Ascending aorta (tissue), 2 donors: ENCODE measurements at regions not wholly inside any gene's neighbourhood (a gene's known extent, or its start where the extent isn't known, plus 50 kb on each side); places are given as distances from the start of the nearest gene placed in this dataset.

Source experiments
- DNase-seq, 2 donors: peaks; one replicate each; pipeline ENCODE4 v3.0.0-alpha.2; 2019; ENCODE audit warnings: low spot score in 2 of 2
- H3K27ac ChIP-seq, 2 donors: fragments of 200-600 bp; sonication (generic); one replicate each; pipeline ENCODE4 v1.5.1; 2016 to 2017; ENCODE audit warnings: mild to moderate bottlenecking in 1 of 2
- H3K27me3 ChIP-seq: fragments of 200-600 bp; sonication (generic); one replicate; pipeline ENCODE4 v1.5.1; 2017
- H3K36me3 ChIP-seq, 2 donors: fragments of 200-600 bp; sonication (generic); one replicate each; pipeline ENCODE4 v1.5.1; 2016
- H3K4me1 ChIP-seq, 2 donors: fragments of 200-600 bp; sonication (generic); one replicate each; pipeline ENCODE4 v1.5.1; 2016 to 2017; ENCODE audit warnings: mild to moderate bottlenecking in 1 of 2
- H3K4me3 ChIP-seq, 2 donors: fragments of 200-600 bp; sonication (generic); one replicate each; pipeline ENCODE4 v1.5.1; 2016 to 2017; ENCODE audit warnings: mild to moderate bottlenecking in 1 of 2
- H3K9me3 ChIP-seq, 2 donors: fragments of 200-600 bp; sonication (generic); one replicate each; pipeline ENCODE4 v1.5.1; 2016
- intact Hi-C: fragments of 100-400 bp; cut with DNase I; formaldehyde crosslinking; loops from one replicate; pipeline ENCODE4 v1.15.1; 2023
- TF ChIP-seq, protein P1 (sequence below), 3 experiments: fragments of 200-600 bp in 2 of 3; fragments of 450-650 bp in 1 of 3; sonication (generic) in 2 of 3; IDR thresholded peaks; one replicate each; pipeline ENCODE4 v1.5.1; 2016 to 2019; ENCODE audit warnings: antibody characterized with exemption in 3 of 3, mild to moderate bottlenecking in 1 of 3, moderate library complexity in 1 of 3

DNA sequence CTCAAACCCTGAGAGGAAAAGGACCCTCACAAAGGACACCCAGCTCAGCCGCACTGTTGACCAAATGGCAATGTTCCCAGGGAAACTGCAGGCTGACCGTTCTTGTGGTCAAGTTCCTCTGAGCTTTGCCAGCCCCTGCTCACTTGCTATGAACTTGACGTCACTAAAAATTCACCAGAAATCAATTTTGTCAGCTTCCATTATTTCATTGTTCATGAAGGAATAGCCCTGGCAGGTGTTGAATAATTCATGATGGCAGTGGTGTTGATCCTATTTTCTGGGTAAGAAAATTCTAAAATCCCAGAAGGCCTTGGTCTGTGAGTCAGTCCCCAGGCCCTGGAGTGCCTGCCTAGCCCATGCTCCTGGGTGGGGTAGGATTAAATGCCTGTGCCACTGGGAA, 318.9 kb downstream of the ZNF326 start:
- TF ChIP-seq, protein P1, sequence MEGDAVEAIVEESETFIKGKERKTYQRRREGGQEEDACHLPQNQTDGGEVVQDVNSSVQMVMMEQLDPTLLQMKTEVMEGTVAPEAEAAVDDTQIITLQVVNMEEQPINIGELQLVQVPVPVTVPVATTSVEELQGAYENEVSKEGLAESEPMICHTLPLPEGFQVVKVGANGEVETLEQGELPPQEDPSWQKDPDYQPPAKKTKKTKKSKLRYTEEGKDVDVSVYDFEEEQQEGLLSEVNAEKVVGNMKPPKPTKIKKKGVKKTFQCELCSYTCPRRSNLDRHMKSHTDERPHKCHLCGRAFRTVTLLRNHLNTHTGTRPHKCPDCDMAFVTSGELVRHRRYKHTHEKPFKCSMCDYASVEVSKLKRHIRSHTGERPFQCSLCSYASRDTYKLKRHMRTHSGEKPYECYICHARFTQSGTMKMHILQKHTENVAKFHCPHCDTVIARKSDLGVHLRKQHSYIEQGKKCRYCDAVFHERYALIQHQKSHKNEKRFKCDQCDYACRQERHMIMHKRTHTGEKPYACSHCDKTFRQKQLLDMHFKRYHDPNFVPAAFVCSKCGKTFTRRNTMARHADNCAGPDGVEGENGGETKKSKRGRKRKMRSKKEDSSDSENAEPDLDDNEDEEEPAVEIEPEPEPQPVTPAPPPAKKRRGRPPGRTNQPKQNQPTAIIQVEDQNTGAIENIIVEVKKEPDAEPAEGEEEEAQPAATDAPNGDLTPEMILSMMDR (IDR thresholded peaks at IDR 0.05) = no peak
- no peak for DNase-seq
- H3K27me3 ChIP-seq = no peaks in the 10 kb centered on the region
- H3K36me3 ChIP-seq = no peaks in the 10 kb centered on the region
- H3K9me3 ChIP-seq = no peaks in the 10 kb centered on the region
- intact Hi-C loops = no loop called here
- H3K27ac ChIP-seq = no peak overlapping the region
- no peak overlapping the region for H3K4me3 ChIP-seq
- no peaks in the 10 kb centered on the region for H3K4me1 ChIP-seq

DNA sequence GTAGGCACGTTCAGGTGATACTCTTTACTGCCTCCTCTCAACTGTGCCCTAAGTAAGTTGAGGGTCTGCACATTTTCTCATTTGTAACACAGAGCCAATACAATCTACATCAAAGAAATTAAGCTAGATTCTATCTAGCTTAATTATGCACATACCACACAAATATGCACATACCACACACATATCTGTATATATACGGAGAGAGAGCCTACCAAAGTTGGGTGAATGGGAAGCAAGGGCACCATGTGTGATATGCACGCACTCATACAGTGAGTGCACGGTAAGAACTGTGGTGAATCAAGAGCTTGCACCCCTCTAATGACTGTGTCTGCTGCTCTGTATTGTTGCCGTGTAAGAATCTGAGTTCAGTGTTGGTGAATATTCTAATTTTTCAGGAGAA, 314.9 kb downstream of the ZNF326 start:
- DNase-seq = no peak
- Histone ChIP-seq H3K4me3 (no peak overlapping the region), H3K9me3 (peaks cover 0 to 6% of the 10 kb centered on the region in 2 donors), H3K27me3 (no peaks in the 10 kb centered on the region), H3K27ac (no peak overlapping the region), H3K36me3 (no peaks in the 10 kb centered on the region), H3K4me1 (no peaks in the 10 kb centered on the region)
- intact Hi-C loops = no loop called here
- TF ChIP-seq, protein P1 (IDR thresholded peaks at IDR 0.05) = no peak

- H3K4me3 ChIP-seq = no peak overlapping the region
- H3K27me3 ChIP-seq = no peaks in the 10 kb centered on the region
- DNase-seq = no peak
- H3K27ac ChIP-seq = no peak overlapping the region
- intact Hi-C loops = no loop called here
- no peaks in the 10 kb centered on the region for H3K36me3 ChIP-seq
- peaks cover 0 to 6% of the 10 kb centered on the region in 2 donors for H3K9me3 ChIP-seq
- no peaks in the 10 kb centered on the region for H3K4me1 ChIP-seq
- TF ChIP-seq, protein P1 (IDR thresholded peaks at IDR 0.05) = no peak
These were observed 313.5 kb downstream of the ZNF326 start for GRCh38 chr1:90308421-90308820.

DNA sequence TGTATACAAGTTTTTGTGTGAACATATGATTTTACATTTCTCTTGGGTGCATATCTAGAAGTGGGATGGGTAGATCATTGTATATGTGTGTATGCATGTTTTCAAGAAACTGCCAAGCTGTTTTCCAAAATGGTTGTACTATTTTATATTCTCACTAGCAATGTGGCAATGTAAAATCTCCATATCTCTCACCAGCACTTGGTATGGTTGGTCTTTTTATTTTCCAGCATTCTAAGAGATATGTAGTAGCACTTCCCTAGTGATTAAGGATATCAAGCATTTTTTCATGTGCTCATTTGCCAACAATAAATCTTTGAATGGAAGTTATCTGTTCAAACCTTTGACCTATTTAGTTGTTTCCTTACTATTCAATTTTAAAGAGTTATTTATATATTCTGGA, 310.7 kb downstream of the ZNF326 start:
- H3K9me3 ChIP-seq = peaks cover 0 to 6% of the 10 kb centered on the region in 2 donors
- no peak overlapping the region for H3K4me3 ChIP-seq
- intact Hi-C loops = no loop called here
- TF ChIP-seq, protein P1 (IDR thresholded peaks at IDR 0.05) = no peak
- no peaks in the 10 kb centered on the region for H3K4me1 ChIP-seq
- no peak overlapping the region for H3K27ac ChIP-seq
- no peaks in the 10 kb centered on the region for H3K36me3 ChIP-seq
- no peak for DNase-seq
- H3K27me3 ChIP-seq = no peaks in the 10 kb centered on the region

DNA sequence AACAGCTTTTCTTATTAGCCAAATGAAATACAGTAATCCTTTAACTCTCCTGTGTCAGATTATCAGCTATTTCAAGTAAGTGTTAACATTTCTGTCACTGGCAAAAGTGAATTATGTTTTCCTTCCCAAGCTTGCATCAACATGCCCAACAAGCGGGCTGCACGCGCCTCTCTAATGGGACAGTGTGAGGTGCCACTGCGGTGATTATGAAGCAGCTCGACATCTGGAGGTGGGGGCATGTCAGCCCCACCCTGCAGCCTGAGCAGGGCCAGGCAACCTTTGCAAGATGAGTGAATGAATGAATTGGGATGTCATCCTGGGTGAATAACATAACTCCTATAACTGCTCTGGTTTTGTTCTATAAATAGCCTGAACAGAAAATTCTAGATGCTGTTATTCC, 301.4 kb downstream of the ZNF326 start:
- Histone ChIP-seq H3K4me3 (no peak overlapping the region), H3K36me3 (no peaks in the 10 kb centered on the region), H3K4me1 (no peaks in the 10 kb centered on the region), H3K27ac (no peak overlapping the region), H3K27me3 (no peaks in the 10 kb centered on the region), H3K9me3 (no peaks in the 10 kb centered on the region)
- TF ChIP-seq, protein P1 (IDR thresholded peaks at IDR 0.05) = no peak
- DNase-seq = no peak
- intact Hi-C loops = loop anchor here (10.0 kb wide), 1 partner anchor 162 kb away; no protein-coding TSS in a partner anchor

DNA sequence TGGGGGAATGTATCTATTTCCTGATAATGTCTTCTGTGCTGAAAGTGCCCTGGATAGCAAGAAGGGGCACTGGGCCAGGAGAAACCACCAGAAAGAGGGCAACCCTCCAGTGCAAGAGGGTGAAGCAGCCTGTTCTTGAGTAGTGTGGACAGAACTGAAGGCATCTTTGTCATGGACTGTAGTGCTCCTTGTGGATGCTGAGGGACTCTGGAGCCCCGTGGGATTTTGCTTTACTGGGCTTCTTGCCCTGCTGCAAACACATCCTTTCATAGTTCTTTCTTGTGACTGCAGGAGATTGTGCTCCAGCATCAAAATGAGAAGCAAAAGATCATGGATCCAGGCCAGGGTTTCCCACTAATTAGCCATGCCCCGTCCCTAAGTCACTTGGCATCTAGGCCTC, 300.6 kb downstream of the ZNF326 start:
- DNase-seq = no peak
- Histone ChIP-seq H3K27me3 (no peaks in the 10 kb centered on the region), H3K9me3 (no peaks in the 10 kb centered on the region), H3K4me1 (no peaks in the 10 kb centered on the region), H3K36me3 (no peaks in the 10 kb centered on the region), H3K4me3 (no peak overlapping the region), H3K27ac (no peak overlapping the region)
- TF ChIP-seq, protein P1 (IDR thresholded peaks at IDR 0.05) = peak in 1 of 3 experiments; percentile 15
- intact Hi-C loops = loop anchor here (10.0 kb wide), 1 partner anchor 161 kb away; no protein-coding TSS in a partner anchor
